T-helper 17 cell (primary cell): ENCODE measurements at regions not wholly inside any gene's neighbourhood (a gene's known extent, or its start where the extent isn't known, plus 50 kb on each side); places are given as distances from the start of the nearest gene placed in this dataset.

Experiments
- ATAC-seq: fragments of 150-1000 bp; cut with Tn5 transposase; 2 replicates; pipeline ENCODE4 v1.10.0; 2021; ENCODE audit warnings: mild to moderate bottlenecking, moderate library complexity
- DNase-seq, 3 donors: peaks; one replicate each; pipeline versions ENCODE4 v3.0.0 to v3.0.0-alpha.2; 2020 to 2021
- H3K9me3 ChIP-seq: one replicate; pipeline ENCODE4 v1.7.0; 2013; ENCODE audit warnings: low read length, mild to moderate bottlenecking; ENCODE audit not compliant: control insufficient read depth, poor library complexity, severe bottlenecking
- H3K27ac Mint-ChIP-seq: one replicate; pipeline ENCODE4 v1.8.0; 2022; ENCODE audit warnings: mild to moderate bottlenecking, moderate library complexity, mixed read lengths
- H3K27me3 Mint-ChIP-seq: one replicate; pipeline ENCODE4 v1.8.0; 2022; ENCODE audit warnings: mixed read lengths
- H3K36me3 Mint-ChIP-seq: one replicate; pipeline ENCODE4 v1.8.0; 2022; ENCODE audit warnings: low read depth, mixed read lengths
- H3K4me1 Mint-ChIP-seq: one replicate; pipeline ENCODE4 v1.8.0; 2022; ENCODE audit warnings: mild to moderate bottlenecking, mixed read lengths
- H3K4me3 Mint-ChIP-seq: one replicate; pipeline ENCODE4 v1.8.0; 2022; ENCODE audit warnings: mild to moderate bottlenecking, moderate library complexity, mixed read lengths

DNA sequence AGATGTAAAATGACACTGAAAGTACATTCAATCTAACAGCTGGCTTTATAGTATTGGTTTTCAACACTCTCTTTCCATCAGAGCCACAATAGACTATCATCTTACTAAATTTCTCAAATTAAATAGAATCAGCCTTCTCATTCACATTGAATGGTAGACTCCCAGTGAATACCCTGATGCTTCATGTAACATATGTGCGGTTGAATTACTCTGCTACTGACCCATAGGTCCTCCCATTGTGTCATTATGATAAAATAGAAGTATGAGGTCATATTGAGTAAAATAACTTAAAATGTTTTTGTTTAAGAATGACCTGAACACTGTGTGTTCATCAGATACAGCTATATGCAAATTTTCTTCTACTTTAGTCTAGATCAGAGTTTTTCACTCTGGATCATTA is 75.9 kb upstream of the ADAMTSL1 start:
- ATAC-seq, result no peak
- Mint-ChIP-seq H3K36me3 (no peaks in the 10 kb centered on the region), H3K4me1 (no peaks in the 10 kb centered on the region), H3K27ac (no peak overlapping the region), H3K27me3 (peaks cover 13% of the 10 kb centered on the region), H3K4me3 (no peak overlapping the region)
- no peaks in the 10 kb centered on the region for H3K9me3 ChIP-seq
- no peak for DNase-seq

DNA sequence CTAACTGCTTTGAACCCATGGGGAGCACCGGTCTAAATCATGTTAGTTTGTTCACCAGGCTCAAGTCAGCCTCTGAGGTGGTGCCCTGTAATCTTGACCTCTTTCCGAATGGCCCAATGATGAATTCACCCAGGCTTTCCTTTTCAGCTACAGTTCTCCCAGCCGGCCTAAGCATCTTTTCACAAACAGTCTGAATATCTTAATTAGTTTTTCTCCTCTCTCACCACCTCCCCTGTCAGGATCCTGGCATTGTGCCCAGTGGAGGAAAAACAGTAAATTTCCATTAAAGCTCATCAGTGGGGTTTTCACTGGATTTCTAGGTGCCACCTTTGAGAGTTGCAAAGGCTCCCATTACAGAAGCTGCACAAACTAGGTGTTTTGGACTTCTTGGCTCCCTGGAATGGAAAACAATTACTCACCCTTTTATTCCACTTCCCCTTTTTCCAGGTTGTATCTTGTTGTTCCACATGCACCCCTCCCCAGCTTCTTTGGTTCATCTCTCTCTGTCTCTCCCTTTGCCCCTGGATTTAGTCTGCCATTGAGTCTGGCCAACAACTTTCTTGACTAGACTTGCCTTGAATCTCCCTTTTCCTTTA is 69.4 kb upstream of the ADAMTSL1 start:
- no peaks in the 10 kb centered on the region for H3K27me3 Mint-ChIP-seq

DNA sequence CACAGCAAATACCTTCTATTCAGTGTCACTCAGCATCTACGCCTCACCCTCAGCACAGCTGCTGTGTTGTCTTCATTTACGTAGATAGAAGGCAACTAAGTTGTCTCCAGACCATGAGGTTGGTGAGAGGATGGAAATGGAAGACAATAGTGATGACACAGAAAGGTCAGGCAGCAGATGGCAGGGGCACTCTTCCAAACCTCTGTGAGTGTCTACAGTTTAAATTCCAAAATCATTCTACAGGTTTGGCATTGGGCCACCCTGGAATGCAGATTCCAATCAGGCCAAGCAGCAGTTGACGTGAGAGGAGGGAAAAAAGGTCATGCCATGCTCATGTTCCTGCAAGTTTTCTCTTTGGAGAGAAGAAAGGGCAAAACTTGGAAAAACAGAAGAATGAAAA is 68.7 kb upstream of the ADAMTSL1 start:
- Mint-ChIP-seq H3K36me3 (no peaks in the 10 kb centered on the region), H3K4me3 (no peak overlapping the region), H3K27me3 (no peaks in the 10 kb centered on the region), H3K27ac (no peak overlapping the region), H3K4me1 (no peaks in the 10 kb centered on the region)
- no peak for ATAC-seq
- H3K9me3 ChIP-seq, result no peaks in the 10 kb centered on the region
- DNase-seq, result no peak

More for the DNA sequence above, 69.4 kb upstream of the ADAMTSL1 start:
- Mint-ChIP-seq H3K4me1 (no peaks in the 10 kb centered on the region), H3K27ac (no peak overlapping the region), H3K4me3 (no peak overlapping the region), H3K36me3 (no peaks in the 10 kb centered on the region)
- H3K9me3 ChIP-seq, result no peaks in the 10 kb centered on the region
- DNase-seq, result no peak
- ATAC-seq, result no peak

DNA sequence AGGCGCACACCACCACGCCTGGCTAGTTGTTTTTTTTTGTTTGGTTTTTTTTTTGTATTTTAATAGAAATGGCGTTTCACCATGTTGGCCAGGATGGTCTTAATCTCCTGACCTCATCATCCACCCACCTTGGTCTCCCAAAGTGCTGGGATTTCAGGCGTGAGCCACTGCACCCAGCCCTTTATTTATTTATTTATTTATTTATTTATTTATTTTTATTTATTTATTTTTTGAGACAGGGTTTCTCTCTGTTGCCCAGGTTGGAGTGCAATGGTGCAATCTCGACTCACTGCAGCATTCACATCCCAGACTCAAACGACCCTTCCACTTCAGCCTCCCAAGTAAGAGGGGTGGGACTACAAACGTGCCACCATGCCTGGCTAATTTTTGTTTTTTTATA is 63.0 kb upstream of the ADAMTSL1 start:
- no peaks in the 10 kb centered on the region for H3K36me3 Mint-ChIP-seq
- H3K27me3 Mint-ChIP-seq, result peaks cover 15% of the 10 kb centered on the region
- H3K4me3 Mint-ChIP-seq, result no peak overlapping the region
- DNase-seq (no peak), ATAC-seq (no peak)
- H3K9me3 ChIP-seq, result no peaks in the 10 kb centered on the region
- H3K27ac Mint-ChIP-seq, result no peak overlapping the region
- H3K4me1 Mint-ChIP-seq, result no peaks in the 10 kb centered on the region

DNA sequence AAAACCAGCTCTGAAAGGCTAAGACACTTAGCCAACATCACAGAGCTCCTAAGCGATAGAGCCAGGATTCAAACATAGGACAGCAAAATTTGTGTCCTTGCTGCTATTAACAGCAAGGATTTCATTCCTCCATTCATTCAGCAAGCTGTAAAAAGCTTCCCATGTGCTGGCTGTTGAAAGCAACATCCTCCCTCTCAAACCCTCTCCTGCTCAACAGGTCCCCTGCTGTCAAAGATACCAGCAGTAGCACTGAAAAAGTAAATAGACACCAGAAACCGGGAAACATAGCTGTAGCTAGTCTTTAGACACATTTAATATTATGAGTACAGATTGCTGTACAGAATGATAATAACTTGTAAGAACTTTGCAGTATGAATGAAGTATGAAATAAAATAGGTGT is 52.6 kb upstream of the ADAMTSL1 start:
- no peaks in the 10 kb centered on the region for H3K4me1 Mint-ChIP-seq
- ATAC-seq (no peak), DNase-seq (no peak)
- no peak overlapping the region for H3K4me3 Mint-ChIP-seq
- no peak overlapping the region for H3K27ac Mint-ChIP-seq
- no peaks in the 10 kb centered on the region for H3K36me3 Mint-ChIP-seq
- no peaks in the 10 kb centered on the region for H3K27me3 Mint-ChIP-seq
- H3K9me3 ChIP-seq, result no peaks in the 10 kb centered on the region

DNA sequence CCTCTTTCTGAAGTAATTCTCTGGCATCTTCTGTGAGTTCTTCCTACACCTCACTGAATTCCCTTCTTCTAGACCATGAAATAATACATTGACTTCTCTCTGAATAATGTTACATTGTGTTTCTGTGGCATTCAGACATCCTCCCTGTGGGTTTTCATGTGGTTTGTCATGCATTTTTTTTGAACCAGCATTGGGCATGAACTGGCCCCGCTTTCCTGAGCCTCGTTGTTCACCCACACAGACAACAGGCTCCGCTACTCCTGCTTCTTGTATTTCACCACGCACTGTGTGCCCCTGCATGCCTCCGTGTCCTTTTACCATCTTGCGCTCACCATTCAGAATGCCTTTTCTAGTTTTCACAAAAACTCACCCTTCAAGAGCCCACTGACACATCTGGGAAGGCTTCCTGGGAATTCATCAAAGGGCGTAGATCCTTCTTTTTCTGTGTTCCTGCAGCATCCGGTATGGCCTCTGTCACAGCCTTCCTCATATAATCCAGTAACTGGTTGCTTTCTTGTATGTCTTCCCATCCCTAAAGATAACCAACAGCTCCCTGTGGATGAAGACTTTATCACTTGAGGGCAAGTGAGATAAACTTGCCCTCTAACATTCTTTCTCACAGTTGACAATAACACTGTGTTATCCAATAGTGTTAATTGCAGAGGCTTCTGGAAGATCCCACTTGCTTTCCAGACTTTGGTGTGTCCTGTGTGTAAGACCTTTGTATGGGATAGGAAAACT is 51.5 kb upstream of the ADAMTSL1 start:
- Mint-ChIP-seq H3K4me1 (no peaks in the 10 kb centered on the region), H3K27ac (no peak overlapping the region), H3K27me3 (peaks cover 5% of the 10 kb centered on the region), H3K36me3 (no peaks in the 10 kb centered on the region), H3K4me3 (no peak overlapping the region)
- ATAC-seq, result no peak
- no peak for DNase-seq
- no peaks in the 10 kb centered on the region for H3K9me3 ChIP-seq

DNA sequence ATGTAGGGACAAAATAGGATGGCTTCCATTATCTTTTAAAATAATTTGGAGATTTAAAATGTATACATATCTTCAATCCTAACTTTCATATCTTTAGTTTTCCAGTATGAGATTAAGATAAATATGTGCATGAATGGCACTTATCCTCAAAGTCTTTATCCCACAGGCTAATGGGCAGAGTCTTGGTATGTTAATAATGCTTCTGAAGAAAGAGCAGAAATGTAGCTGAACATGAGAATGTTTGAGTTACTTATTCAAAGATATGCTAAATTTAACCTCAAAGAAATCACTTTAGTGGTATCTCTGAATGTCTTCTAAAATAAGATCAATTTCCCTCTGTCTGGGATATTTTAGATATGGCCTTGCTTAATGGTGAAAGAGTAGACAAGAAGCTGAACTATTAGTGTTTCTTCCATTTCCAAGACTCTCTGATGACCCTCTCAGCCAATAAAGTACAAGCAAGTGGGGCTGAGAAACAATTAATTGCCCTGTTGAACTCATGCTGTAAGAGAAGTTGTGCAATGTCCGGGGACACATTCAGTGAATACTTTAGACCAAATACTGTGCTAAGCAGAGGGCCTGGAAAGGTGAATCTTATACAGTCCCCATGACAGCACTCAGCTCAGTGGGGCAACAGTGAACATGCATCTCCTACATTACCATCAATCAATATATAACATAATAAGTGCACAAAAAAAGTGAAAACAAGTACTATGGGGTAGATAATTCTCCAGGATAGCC is 50.0 kb upstream of the ADAMTSL1 start:
- no peak for ATAC-seq
- H3K9me3 ChIP-seq, result no peaks in the 10 kb centered on the region
- no peak overlapping the region for H3K4me3 Mint-ChIP-seq
- DNase-seq, result no peak
- peaks cover 5% of the 10 kb centered on the region for H3K27me3 Mint-ChIP-seq
- H3K27ac Mint-ChIP-seq, result no peak overlapping the region
- H3K4me1 Mint-ChIP-seq, result no peaks in the 10 kb centered on the region
- no peaks in the 10 kb centered on the region for H3K36me3 Mint-ChIP-seq
